GM18909 (cell line): ENCODE measurements at regions not wholly inside any gene's neighbourhood (a gene's known extent, or its start where the extent isn't known, plus 50 kb on each side); places are given as distances from the start of the nearest gene placed in this dataset.

Experiments
- ATAC-seq: cut with Tn5 transposase; IDR thresholded peaks from one replicate; pipeline ENCODE4 v1.9.1; 2021; ENCODE audit warnings: mild to moderate bottlenecking; ENCODE audit not compliant: unreplicated experiment, poor library complexity

DNA sequence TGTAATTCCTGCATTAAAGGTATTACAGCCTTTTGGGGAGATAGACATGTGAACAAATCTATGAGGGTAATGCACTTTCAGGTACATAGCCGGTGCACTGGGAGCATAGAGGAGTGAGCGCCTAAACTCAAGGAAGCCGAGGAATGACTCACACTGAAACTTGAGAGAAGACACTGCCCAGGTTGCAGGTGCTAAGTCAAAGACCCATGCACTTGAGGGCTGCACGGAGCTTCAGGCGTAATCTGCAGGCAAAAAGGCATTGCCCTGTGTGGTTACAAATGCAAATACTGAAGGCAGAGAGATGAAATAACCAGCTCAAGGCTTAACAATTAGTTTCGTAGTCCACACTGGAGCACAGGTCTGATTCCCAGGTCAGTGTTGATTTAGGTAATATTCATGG, 51.0 kb upstream of the OSBPL3 start:
- ATAC-seq, result peak; percentile 87
